Fibroblast of skin of right quadriceps (primary cell): ENCODE measurements at regions not wholly inside any gene's neighbourhood (a gene's known extent, or its start where the extent isn't known, plus 50 kb on each side); places are given as distances from the start of the nearest gene placed in this dataset.
"Not testable (repeated sequence)": the region's sequence is repeated elsewhere in the genome, so short reads cannot be mapped to it uniquely, and the experiment has no call there.

ENCODE experiments used
- DNase-seq: peaks from one replicate; pipeline ENCODE4 v3.0.0-alpha.2; 2013

- DNase-seq: peak; percentile 61
These were observed 696.8 kb upstream of the SOX9 start for GRCh38 chr17:71423871-71424546.

- DNase-seq: no peak
These were observed 693.0 kb upstream of the SOX9 start for GRCh38 chr17:71427801-71428200.

GRCh38 chr17:71428897-71429296 is 691.9 kb upstream of the SOX9 start:
- DNase-seq: no peak

GRCh38 chr17:71430281-71430680 is 690.5 kb upstream of the SOX9 start:
- DNase-seq: no peak

- no peak for DNase-seq
These were observed 689.7 kb upstream of the SOX9 start for GRCh38 chr17:71431146-71431545.

- DNase-seq: no peak
These were observed 688.2 kb upstream of the SOX9 start for GRCh38 chr17:71432378-71433315.

GRCh38 chr17:71434716-71435115 is 686.1 kb upstream of the SOX9 start:
- no peak for DNase-seq

GRCh38 chr17:71436479-71436878 is 684.3 kb upstream of the SOX9 start:
- DNase-seq: no peak

GRCh38 chr17:71437166-71437565 is 683.7 kb upstream of the SOX9 start:
- DNase-seq: peak; percentile 39

GRCh38 chr17:71438631-71439146 is 682.1 kb upstream of the SOX9 start:
- peak; percentile 94 for DNase-seq

- no peak for DNase-seq
These were observed 680.3 kb upstream of the SOX9 start for GRCh38 chr17:71440513-71440912.

- DNase-seq: peak; percentile 91
These were observed 679.7 kb upstream of the SOX9 start for GRCh38 chr17:71441098-71441497.

GRCh38 chr17:71444078-71444477 is 676.7 kb upstream of the SOX9 start:
- no peak for DNase-seq

GRCh38 chr17:71446645-71447437 is 674.0 kb upstream of the SOX9 start:
- no peak for DNase-seq

GRCh38 chr17:71447644-71448043 is 673.2 kb upstream of the SOX9 start:
- no peak for DNase-seq

- not testable (repeated sequence) for DNase-seq
These were observed 670.2 kb upstream of the SOX9 start for GRCh38 chr17:71450657-71451056.

- no peak for DNase-seq
These were observed 666.9 kb upstream of the SOX9 start for GRCh38 chr17:71453876-71454422.

- DNase-seq: no peak
These were observed 665.6 kb upstream of the SOX9 start for GRCh38 chr17:71455219-71455618.

GRCh38 chr17:71458322-71458721 is 662.5 kb upstream of the SOX9 start:
- DNase-seq: no peak

GRCh38 chr17:71460943-71461342 is 659.9 kb upstream of the SOX9 start:
- DNase-seq: peak; percentile 26

- no peak for DNase-seq
These were observed 659.2 kb upstream of the SOX9 start for GRCh38 chr17:71461498-71462169.

GRCh38 chr17:71464241-71464640 is 656.6 kb upstream of the SOX9 start:
- no peak for DNase-seq
